ENCODE measurements at regions not wholly inside any gene's neighbourhood (a gene's known extent, or its start where the extent isn't known, plus 50 kb on each side); places are given as distances from the start of the nearest gene placed in this dataset.

DNA sequence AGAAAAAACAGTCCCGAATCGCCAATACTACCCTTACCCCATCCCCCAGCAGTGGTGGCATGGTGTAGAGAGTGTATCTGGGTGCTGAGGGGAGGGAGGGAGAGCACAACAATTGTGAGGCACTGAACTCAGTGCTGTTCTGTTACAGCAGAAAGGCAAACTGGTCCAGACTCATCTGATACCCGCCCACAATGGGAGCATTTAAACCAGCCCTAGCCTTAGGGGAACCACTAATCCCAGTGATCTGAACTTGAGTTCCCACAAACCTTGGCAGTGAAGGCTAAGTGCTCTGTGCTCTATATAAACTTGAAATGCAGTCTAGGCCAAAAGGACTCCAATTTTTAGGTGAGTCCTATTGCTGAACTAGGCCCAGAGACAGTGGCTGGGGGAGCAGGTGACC, 666.4 kb upstream of the PTCHD4 start:
- H3K4me1 Mint-ChIP-seq = no peaks in the 10 kb centered on the region
- no peak overlapping the region for H3K27ac Mint-ChIP-seq
- DNase-seq = no peak
- Histone ChIP-seq H3K4me3 (ENCODE audit: low read length) (no peak overlapping the region), H3K4me1 (ENCODE audit: control insufficient read depth, insufficient read depth, low read length) (no peaks in the 10 kb centered on the region), H3K27ac (ENCODE audit: low read length) (no peak overlapping the region), H3K36me3 (ENCODE audit: control insufficient read depth, insufficient read depth, low read length) (no peaks in the 10 kb centered on the region), H3K9me3 (ENCODE audit: control insufficient read depth, insufficient read depth, low read length) (peaks cover 16% of the 10 kb centered on the region), H3K27me3 (ENCODE audit: control insufficient read depth, insufficient read depth, low read length) (no peaks in the 10 kb centered on the region)
- H3K27me3 Mint-ChIP-seq (ENCODE audit: low read depth in 2 of 2) = no peaks in the 10 kb centered on the region
- intact Hi-C loops (cut with micrococcal nuclease) = no loop called here
- WGBS (ENCODE audit: insufficient coverage) = 64% methylated on average over 1 of the region's 3 CpGs
- no peak for ATAC-seq
- H3K4me3 Mint-ChIP-seq = no peak overlapping the region
- H3K36me3 Mint-ChIP-seq = peaks cover 7% of the 10 kb centered on the region
- H3K9me3 Mint-ChIP-seq = peaks cover 14 to 24% of the 10 kb centered on the region in 2 donors
- TF ChIP-seq CTCF (IDR thresholded peaks at IDR 0.05) = no peak

DNA sequence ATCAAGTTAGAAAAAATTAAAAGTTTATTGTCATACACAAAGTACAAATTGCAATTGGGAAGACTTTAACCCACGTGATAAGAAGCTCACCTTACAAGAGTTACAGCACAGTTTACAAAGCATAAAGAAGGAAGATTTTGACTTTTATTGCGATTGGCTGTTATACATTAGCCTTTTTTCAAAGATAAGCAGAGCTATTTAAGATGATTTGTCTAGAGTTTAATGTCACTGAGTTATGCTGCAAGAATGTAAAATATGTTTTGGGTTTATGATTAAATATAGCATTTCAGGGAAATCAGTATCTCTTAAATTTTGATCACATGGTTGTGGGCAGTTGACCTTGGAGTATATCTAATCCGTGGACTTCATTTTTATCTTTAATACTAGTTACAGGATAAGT, 664.2 kb upstream of the PTCHD4 start:
- H3K27me3 Mint-ChIP-seq (ENCODE audit: low read depth in 2 of 2) = no peaks in the 10 kb centered on the region
- no peak for ATAC-seq

DNA sequence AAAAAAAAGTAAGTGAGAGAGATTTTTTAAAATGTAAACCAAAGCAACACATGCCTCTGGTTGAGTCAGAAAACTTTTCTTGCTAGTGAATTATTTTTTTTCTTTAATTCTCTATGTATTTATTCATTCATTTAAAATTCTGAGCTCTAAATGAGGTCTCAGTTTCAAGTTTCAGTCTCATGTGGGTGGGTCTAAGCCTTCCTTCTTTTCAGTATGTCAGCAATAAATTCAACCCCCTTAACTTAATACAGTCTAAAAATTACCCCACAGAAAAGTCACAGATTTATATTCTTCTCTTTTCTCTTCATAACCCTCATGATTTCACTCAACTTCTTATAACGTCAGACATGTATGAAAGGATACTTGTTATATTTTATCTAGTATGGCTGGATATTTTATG, 663.3 kb upstream of the PTCHD4 start:
- H3K27me3 Mint-ChIP-seq (ENCODE audit: low read depth in 2 of 2) = no peaks in the 10 kb centered on the region
- no peak for ATAC-seq
- no peak overlapping the region for H3K4me3 Mint-ChIP-seq
- WGBS (ENCODE audit: insufficient coverage) = no CpG with 5 or more reads among the region's 1 CpG
- no peaks in the 10 kb centered on the region for H3K27me3 ChIP-seq (ENCODE audit: control insufficient read depth, insufficient read depth, low read length)
- no peaks in the 10 kb centered on the region for H3K4me1 Mint-ChIP-seq
- H3K27ac Mint-ChIP-seq = no peak overlapping the region
- H3K4me3 ChIP-seq (ENCODE audit: low read length) = no peak overlapping the region
- no peak overlapping the region for H3K27ac ChIP-seq (ENCODE audit: low read length)
- H3K36me3 ChIP-seq (ENCODE audit: control insufficient read depth, insufficient read depth, low read length) = no peaks in the 10 kb centered on the region
- no peak for DNase-seq
- peaks cover 14% of the 10 kb centered on the region for H3K9me3 ChIP-seq (ENCODE audit: control insufficient read depth, insufficient read depth, low read length)
- intact Hi-C loops (cut with micrococcal nuclease) = no loop called here
- peaks cover 6 to 16% of the 10 kb centered on the region in 2 donors for H3K9me3 Mint-ChIP-seq
- no peaks in the 10 kb centered on the region for H3K36me3 Mint-ChIP-seq
- TF ChIP-seq CTCF (IDR thresholded peaks at IDR 0.05) = no peak
- H3K4me1 ChIP-seq (ENCODE audit: control insufficient read depth, insufficient read depth, low read length) = no peaks in the 10 kb centered on the region

More for the DNA sequence above, 664.2 kb upstream of the PTCHD4 start:
- TF ChIP-seq CTCF (IDR thresholded peaks at IDR 0.05) = no peak
- H3K27ac Mint-ChIP-seq = no peak overlapping the region
- H3K4me1 Mint-ChIP-seq = no peaks in the 10 kb centered on the region
- H3K27me3 ChIP-seq (ENCODE audit: control insufficient read depth, insufficient read depth, low read length) = no peaks in the 10 kb centered on the region
- no peak overlapping the region for H3K4me3 Mint-ChIP-seq
- H3K36me3 Mint-ChIP-seq = no peaks in the 10 kb centered on the region
- no peak for DNase-seq
- 100% methylated on average over 1 of the region's 3 CpGs for WGBS (ENCODE audit: insufficient coverage)
- intact Hi-C loops (cut with micrococcal nuclease) = no loop called here
- no peaks in the 10 kb centered on the region for H3K36me3 ChIP-seq (ENCODE audit: control insufficient read depth, insufficient read depth, low read length)
- no peaks in the 10 kb centered on the region for H3K4me1 ChIP-seq (ENCODE audit: control insufficient read depth, insufficient read depth, low read length)
- no peak overlapping the region for H3K4me3 ChIP-seq (ENCODE audit: low read length)
- no peak overlapping the region for H3K27ac ChIP-seq (ENCODE audit: low read length)
- peaks cover 10 to 15% of the 10 kb centered on the region in 2 donors for H3K9me3 Mint-ChIP-seq
- H3K9me3 ChIP-seq (ENCODE audit: control insufficient read depth, insufficient read depth, low read length) = peaks cover 14% of the 10 kb centered on the region

GRCh38 chr6:48766349-48766748, 655.4 kb upstream of the PTCHD4 start:
- no peak overlapping the region for H3K27ac Mint-ChIP-seq
- no peaks in the 10 kb centered on the region for H3K9me3 ChIP-seq (ENCODE audit: control insufficient read depth, insufficient read depth, low read length)
- no peaks in the 10 kb centered on the region for H3K4me1 ChIP-seq (ENCODE audit: control insufficient read depth, insufficient read depth, low read length)
- intact Hi-C loops (cut with micrococcal nuclease) = no loop called here
- DNase-seq (no peak), ATAC-seq (no peak)
- 77% methylated on average over 3 of the region's 3 CpGs for WGBS (ENCODE audit: insufficient coverage)
- TF ChIP-seq CTCF (IDR thresholded peaks at IDR 0.05) = no peak
- H3K36me3 ChIP-seq (ENCODE audit: control insufficient read depth, insufficient read depth, low read length) = no peaks in the 10 kb centered on the region
- H3K9me3 Mint-ChIP-seq = peaks cover 6 to 8% of the 10 kb centered on the region in 2 donors
- no peaks in the 10 kb centered on the region for H3K36me3 Mint-ChIP-seq
- H3K27me3 ChIP-seq (ENCODE audit: control insufficient read depth, insufficient read depth, low read length) = no peaks in the 10 kb centered on the region
- no peaks in the 10 kb centered on the region for H3K27me3 Mint-ChIP-seq (ENCODE audit: low read depth in 2 of 2)
- H3K4me1 Mint-ChIP-seq = no peaks in the 10 kb centered on the region
- no peak overlapping the region for H3K27ac ChIP-seq (ENCODE audit: low read length)
- no peak overlapping the region for H3K4me3 Mint-ChIP-seq
- H3K4me3 ChIP-seq (ENCODE audit: low read length) = no peak overlapping the region

Data from natural killer cell (primary cell).